NCI-H2227 (cell line): ENCODE measurements at regions not wholly inside any gene's neighbourhood (a gene's known extent, or its start where the extent isn't known, plus 50 kb on each side); places are given as distances from the start of the nearest gene placed in this dataset.

ENCODE experiments used
- DNase-seq: peaks from one replicate; lab custom pipeline; 2025; ENCODE audit not compliant: unreplicated experiment; lab: John Stamatoyannopoulos, UW

DNA sequence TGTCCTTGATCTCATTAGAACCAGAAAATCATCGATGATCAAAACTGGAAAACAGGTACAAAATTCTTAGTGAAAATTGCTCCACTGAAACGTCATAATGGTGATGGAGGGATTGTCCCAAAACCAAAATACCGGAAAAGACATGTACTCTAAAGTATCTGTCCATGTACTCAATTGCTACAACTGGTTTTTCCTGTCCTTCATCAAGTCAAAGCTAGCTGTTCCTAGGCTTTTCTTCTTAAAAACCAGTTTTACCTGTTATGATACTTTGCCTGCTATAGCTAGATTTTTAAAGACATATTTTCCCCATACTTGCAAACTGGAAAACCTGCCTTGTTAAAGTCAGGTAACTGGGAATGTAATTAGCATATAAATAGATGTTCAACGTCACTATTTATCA is 50.5 kb upstream of the LRRC1 start:
- DNase-seq = no peak

DNA sequence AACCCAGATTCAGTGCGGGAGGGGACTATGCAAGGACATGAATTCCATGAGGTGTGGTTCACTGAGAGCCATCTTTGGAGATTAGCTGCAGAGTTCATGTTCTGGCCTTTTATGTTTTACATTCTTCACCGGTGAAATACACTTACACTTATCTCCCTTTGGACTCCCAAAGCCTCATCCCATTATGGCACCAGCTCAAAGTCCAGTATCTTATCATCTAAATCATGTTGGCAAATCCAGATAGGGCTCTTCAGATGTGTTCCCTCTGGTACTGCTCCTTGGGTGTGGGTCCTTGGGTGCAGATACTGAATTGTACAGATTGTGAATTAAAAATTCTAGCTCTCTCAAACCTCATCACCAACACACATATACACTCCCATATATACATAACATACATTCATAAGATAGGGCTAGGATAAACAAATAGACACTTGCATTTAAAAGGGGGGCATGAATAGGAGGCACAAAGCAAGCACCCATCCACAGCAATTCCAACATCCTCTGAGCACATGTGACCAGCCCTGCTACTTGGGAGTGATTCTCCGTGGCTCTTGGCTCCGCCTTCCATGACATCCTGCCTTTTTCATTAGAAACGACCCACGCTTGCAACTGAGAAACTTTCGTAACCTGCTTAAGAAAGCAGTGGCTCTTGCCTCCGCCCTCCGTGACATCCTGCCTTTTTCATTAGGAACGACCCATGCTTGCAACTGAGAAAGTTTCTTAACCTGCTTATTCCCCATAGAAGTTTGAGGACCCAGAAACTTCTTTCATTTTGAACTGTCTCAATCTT is 53.6 kb upstream of the LRRC1 start:
- no peak for DNase-seq

DNA sequence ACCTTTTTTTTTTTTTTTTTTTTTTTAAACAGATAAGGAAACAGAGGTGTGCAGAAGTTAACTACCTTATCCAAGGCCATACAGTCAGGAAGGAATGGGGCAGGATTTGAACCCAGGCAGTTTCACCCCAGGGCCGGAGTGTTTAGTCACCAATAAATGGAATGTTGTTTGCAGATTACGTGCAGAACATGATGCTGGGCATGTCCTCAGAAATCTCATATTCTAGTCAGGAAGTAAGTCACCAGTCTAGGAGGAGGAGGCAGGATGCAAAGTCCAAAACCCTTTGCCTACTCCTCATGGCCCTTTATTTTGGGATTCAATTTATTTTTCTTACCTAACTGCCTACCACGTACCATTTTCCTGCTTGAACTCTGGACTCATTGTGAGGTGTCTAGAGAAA is 57.1 kb upstream of the LRRC1 start:
- DNase-seq = no peak

DNA sequence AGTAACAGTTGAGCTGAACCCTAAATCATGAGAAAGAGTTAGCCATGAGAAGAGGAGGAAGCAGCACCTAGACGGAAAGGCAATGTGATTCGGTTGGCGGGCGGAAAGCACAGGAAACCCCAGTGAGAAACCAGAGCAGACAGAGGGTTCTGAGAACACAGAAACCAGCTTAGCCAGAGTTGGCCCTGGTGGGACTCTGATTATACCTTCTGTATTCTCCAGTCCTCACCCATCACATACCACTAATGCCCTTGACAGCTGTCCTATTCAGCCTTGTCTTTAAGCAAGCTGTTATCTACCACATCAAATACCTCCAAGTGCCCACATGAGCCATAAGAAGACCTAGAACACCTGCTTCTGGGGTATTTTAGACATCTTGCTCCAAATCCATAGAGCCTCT is 58.9 kb upstream of the LRRC1 start:
- no peak for DNase-seq

DNA sequence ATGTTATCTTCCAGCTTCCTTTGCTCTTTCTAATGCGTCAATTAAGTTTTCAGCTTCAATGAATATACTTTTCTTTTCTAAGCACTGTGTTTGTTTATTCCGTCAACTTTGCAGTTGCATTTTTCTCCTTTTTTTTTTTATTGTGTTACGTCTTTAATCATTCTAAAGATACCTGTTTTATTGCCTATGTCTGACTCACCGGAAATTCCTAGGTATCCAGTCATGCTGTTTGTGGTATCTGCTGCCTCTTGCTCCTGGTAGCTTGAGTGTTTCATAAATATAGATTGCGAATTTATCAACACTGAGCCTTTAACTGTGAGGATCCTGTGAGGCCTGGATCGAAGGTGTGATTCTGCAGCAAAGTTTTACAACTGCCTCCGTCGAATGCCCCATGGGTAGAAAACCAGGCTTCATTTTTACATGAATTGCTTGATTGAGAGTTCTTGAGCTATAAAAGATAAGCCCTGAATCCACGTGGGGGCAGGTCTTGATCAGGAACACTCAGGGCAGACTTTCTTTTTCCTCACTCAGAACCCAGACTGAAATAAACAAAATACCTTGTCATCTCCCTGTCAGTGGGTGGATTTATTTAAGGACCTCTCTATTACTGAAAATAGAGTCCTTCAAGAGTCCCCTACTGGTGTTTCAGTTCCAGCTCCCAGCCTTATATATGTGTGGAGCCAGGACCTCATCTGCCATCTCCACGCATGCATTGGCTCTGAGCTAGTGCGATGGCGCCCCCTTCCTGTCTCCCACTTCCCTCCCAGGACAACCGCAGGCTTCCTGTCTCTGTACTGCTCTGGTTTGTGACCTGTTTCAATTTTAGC is 60.1 kb upstream of the LRRC1 start:
- no peak for DNase-seq

DNA sequence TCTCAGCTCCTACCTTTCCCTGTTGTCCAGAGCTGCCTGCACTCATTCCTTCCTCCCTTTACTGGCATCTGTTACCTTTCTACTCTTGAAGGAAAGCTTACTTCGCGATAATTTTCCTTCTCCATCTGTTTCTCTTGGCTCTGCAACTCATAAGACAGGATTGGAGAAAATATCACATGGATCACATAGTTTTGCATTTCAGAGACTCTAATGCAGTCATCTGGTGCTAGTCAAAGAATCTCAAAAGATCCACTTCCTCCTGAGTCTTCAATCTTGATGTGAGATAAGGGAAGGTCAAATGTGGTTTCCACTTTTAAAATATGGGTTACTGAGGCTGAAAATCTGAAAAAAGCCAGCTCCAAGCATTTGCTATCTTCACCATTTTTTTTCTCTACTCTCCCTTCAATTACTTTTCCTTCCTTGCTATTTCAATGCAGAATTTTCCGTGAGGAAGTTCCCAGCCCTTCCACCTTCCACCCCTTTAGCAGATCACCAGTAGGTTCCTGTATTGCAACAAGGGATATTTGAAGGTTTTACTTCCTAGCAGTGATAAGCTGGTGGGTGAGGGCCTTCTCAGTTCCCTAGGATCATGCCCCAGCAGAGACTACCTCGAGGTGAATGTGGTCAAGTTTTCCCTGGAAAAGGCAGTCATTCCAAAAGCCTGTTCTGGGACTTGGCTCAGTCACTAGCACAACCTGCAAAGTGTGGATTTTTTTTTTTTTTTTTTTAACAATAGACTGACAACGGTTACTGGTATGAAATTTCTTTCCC is 62.8 kb upstream of the LRRC1 start:
- DNase-seq = no peak

DNA sequence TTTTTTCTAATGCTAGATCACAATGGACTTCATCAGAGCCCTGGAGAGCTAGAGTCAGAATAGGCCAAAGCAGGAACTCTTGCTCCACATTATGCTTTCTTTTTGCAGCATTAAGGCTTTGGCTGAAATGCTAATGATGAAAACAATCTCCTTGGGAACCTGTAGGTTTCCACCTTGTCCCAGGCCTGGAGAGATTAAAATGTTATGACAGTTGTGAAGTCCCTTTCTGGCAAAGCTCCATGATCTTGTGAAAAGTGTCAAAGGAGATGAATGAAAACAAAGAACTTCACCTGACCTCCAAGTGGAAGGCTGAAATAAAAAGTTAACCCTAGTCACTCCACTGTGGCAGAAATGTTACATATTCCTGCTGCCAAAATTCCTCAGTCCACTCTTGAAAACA is 64.0 kb upstream of the LRRC1 start:
- DNase-seq = no peak

DNA sequence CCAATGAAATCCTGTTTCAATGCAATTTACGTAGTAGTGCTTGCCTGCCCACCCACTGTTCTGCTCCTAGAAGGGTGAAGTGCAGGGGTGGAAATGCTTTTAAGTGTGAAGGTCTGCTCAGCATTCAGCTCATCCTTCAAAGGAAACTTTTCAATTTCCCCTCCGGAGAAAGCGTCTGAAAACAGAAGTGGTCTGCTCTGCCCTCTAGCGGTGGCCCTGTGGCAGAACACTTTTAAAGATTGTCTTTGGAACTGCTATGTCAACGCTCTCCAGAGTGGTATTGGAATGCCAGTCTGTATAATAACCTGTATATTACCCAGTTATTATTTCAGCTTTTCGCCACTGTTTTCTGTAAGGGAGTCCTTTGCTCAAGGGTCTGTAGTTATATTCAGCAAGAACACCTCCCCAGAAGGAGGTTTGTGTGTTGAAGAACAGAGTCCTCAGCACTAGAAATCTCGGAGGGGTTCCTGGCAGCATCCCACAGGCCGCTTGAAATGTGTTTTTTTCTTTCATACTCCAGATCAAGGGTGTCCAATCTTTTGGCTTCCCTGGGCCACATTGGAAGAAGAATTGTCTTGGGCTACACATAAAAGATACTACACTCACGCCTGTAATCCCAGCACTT is 63.1 kb upstream of the KLHL31 start:
- DNase-seq = peak; percentile 58

DNA sequence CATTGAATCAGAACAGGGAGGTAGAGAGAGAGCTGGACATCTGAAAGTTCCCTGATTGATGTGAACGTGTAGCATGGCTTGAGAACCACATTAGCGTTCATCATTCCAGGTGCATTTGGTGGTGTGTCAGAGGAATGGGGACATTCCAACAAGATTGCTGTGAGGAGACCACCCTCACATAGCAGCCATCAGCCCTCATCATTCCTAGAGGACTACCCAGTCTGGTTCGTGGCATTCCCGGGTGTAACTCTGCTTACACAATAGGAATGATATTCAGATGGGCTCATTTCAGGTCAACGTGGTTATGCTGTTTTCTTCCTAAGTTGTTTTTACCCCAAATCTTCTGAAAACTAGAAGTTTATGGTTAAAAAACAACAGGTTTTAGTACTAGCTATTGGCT is 62.2 kb upstream of the KLHL31 start:
- DNase-seq = no peak

DNA sequence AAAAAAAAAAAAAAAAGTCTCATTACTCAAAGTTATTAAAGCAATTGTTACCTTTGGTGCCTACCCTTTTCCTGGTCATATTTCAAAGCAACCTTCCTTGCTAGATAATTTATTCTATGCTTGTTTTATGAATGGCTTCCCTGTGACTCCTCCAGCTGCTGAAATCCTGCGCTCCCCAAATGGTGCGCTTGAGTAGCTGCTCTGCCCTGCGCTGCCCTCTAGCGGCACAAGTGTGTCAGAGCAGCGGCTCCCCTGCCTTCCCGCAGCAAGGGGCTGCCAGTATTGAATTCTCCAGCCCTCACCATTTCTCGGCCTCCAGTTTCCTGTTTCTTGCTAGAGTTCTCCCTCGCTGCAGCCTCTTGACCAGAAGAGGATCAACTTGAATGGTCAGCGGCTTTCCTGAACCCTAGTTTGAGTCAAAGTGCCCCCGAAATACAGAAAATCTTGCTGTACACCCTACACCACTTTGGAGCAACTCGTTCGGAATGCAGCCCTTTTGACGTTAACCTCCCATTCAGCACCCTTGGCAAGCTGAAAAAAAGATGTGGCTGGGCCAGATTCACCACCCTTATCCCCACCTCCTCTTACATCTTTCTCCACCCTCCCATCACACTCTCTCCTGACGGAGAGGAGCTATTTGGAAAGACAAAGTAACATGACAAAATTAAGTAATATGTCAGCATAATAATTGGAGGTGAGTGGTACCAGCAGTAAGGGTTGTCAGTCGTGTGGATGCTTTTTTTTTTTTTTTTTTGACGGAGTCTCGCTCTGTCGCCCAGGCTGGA is 60.4 kb upstream of the KLHL31 start:
- DNase-seq = peak; percentile 83

DNA sequence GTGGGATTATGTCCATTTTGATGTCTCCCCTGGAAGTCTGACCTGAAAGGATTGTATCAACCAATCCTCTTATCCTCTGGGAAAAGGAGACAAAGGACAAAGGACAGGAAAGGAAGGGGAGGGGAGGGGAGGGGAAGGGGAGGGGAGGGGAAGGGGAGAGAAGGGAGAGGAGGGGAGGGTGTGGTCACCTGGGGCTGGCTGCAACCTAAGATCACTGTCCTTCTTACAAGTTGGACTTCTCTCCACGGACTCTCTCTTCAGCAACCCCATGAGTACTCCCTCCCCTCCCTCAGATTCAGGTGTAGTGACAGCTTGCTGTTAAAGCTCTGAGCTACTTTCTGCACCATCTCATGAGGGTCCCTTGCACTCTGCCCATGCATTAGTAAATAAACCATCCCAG is 58.9 kb upstream of the KLHL31 start:
- no peak for DNase-seq

DNA sequence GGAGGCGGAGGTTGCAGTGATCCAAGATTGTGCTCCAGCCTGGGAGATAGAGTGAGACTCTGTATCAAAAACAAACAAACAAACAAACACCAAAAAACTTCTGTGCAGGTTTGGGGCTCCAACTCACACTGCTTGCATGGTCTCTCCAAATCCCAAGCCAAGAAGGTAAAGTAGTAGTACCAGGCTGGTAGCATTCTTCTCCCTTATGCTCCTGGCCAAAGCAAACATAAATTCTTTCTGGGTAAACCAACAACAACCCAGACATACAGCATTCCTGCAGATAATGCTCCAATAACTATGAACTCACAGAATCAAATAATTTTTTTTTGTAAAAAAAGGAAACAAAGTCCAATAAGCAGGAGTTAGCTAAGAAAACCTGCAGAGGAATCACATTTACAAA is 57.8 kb upstream of the KLHL31 start:
- DNase-seq = no peak

DNA sequence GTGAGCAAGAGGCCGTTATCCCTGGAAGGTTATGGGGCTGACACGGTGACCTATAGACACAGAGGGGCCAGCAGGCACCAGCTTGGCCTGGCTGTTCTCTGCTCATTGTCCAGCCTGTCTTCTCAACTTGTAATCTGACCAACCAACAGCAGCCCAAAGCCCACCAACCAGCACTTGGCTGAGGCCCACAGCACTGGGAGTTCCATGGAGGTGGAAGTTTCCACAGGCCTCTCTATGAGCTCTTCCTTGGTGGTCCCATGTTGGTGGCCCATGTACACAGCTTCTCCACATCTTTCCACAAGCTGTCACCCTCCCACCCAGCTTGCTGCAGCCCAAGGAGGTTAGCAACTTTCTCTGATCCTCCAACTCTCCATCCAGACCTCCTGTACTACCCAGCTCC is 56.2 kb upstream of the KLHL31 start:
- no peak for DNase-seq

DNA sequence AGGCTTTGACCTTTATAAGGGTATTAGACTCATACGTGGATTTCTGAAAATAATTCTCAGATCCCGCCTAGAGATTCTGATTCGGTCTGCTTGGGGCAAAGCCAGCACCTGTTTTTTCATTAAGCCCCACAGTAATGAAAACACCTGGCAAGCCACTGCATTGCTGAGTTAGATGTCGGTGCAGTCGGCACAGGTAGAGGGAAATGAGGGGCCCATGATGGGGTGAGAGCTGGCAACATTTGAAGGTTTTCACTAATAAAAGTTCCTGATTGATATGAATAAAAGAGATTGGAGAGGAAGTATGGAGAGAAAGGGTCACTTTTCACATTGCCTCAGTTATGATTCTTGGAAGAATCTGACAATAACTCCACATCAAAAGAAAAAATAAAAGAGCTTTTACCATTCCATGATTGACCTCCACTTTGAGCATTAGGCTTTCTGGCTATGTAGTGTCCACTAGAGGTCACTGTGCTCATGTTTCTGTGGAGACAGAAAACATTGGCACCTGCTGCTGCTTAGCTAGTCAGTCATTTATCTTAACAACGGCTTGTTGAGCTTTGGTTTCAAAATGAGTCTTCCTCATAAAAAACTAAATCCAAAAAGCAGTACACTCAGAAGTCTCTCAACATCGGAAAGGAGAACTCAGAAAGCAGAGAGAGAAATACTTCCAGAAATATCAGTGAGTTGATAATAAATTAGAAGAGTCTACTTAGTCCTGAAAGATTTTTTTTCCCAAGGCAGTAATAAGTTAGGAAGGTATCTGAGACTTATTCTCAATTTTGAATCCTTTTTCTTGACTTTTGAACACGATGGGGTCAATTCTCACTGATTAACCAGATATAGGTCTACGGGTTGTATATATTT is 53.3 kb upstream of the KLHL31 start:
- peak; percentile 67 for DNase-seq

DNA sequence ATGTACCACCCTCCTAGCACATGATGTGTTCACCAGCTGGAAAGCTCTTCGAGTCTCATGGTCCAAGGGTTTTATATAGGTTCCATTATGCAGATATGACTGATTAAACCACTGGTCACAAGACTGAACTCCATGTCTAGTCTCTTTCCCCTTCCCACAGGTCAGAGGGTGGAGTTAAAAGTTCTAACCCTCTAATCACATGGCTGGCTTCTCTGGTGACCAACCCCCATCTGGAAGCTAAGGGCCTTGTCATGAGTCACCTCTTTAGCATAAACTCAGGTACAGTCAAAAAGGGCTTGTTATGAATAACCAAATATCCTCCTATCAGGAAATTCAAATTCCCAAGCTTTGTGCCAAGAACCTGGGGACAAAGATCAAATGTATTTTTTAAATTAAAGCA is 52.0 kb upstream of the KLHL31 start:
- DNase-seq = no peak

DNA sequence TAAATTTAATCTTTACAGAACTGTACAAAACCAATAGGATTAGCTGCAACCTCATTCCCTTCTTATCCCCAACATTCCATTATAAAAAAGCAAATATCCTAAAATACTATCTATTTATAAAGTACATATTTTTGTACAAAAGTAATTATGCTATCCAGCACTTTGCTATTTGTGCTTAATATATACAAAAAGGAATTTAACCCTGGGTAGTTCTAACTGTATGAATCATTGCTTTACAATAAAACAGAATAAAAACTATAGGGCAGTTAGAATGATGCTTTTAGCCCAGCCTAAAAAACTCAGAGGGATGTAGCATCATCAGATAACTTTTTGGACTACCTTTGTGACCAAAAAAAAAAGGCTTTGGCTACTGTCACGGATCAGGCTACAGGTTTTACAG is 49.9 kb upstream of the KLHL31 start:
- DNase-seq = no peak
